ENCODE measurements at regions not wholly inside any gene's neighbourhood (a gene's known extent, or its start where the extent isn't known, plus 50 kb on each side); places are given as distances from the start of the nearest gene placed in this dataset.

DNA sequence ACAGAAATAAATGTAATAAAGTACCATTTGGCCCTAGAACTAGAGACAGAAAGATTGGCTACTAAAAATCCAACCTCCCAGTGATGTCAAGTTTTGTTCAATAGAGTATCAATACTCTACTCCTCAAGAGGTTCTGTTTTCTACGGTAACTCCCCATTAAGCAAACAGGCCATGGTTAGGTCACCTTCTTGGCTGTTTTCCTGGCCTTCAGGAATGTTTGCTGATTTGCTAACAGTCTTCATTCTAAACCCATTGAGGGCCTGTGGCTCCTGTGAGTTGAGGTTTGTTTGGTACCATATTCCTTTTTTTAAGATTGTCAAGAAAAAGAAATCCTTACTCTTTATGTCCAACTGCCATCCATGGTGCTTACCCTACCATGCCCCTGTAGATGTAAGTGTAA lies 1022.0 kb upstream of the TMEM132C start:
- Mint-ChIP-seq H3K4me3 (ENCODE audit: unreplicated experiment) (no peak overlapping the region), H3K27ac (ENCODE audit: unreplicated experiment) (no peak overlapping the region), H3K36me3 (ENCODE audit: unreplicated experiment) (no peaks in the 10 kb centered on the region), H3K9me3 (ENCODE audit: unreplicated experiment) (peaks cover 5% of the 10 kb centered on the region), H3K27me3 (ENCODE audit: unreplicated experiment) (peaks cover 4% of the 10 kb centered on the region), H3K4me1 (ENCODE audit: unreplicated experiment) (no peaks in the 10 kb centered on the region)
- TF ChIP-seq, protein P1, sequence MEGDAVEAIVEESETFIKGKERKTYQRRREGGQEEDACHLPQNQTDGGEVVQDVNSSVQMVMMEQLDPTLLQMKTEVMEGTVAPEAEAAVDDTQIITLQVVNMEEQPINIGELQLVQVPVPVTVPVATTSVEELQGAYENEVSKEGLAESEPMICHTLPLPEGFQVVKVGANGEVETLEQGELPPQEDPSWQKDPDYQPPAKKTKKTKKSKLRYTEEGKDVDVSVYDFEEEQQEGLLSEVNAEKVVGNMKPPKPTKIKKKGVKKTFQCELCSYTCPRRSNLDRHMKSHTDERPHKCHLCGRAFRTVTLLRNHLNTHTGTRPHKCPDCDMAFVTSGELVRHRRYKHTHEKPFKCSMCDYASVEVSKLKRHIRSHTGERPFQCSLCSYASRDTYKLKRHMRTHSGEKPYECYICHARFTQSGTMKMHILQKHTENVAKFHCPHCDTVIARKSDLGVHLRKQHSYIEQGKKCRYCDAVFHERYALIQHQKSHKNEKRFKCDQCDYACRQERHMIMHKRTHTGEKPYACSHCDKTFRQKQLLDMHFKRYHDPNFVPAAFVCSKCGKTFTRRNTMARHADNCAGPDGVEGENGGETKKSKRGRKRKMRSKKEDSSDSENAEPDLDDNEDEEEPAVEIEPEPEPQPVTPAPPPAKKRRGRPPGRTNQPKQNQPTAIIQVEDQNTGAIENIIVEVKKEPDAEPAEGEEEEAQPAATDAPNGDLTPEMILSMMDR (IDR thresholded peaks at IDR 0.05): no peak
- DNase-seq (ENCODE audit: extremely low spot score, unreplicated experiment): no peak

DNA sequence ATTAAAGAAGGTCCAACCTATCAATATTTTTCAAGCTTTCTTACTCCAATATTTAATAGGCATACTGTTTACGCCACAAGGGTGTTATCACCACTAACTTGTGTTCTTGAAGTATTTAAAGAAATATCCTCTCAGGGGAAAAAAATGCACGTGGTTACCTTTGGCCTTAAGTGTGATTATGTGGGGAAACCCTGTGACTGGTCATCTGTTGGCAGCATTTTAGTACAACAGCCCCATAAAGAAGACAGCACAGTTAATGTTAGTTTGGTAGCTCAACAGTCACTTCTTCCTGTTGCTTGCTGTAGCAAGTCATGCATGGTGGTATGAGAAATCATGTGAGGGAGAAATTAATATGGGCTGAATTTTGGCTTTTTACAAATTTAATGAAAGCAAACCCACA lies 1021.5 kb upstream of the TMEM132C start:
- Mint-ChIP-seq H3K4me3 (ENCODE audit: unreplicated experiment) (no peak overlapping the region), H3K4me1 (ENCODE audit: unreplicated experiment) (no peaks in the 10 kb centered on the region), H3K9me3 (ENCODE audit: unreplicated experiment) (peaks cover 5% of the 10 kb centered on the region), H3K27ac (ENCODE audit: unreplicated experiment) (no peak overlapping the region), H3K36me3 (ENCODE audit: unreplicated experiment) (no peaks in the 10 kb centered on the region), H3K27me3 (ENCODE audit: unreplicated experiment) (peaks cover 4% of the 10 kb centered on the region)
- no peak for DNase-seq (ENCODE audit: extremely low spot score, unreplicated experiment)
- TF ChIP-seq, protein P1 (IDR thresholded peaks at IDR 0.05): no peak

GRCh38 chr12:127247937-127248336 lies 1019.0 kb upstream of the TMEM132C start:
- TF ChIP-seq, protein P1 (IDR thresholded peaks at IDR 0.05): no peak
- no peaks in the 10 kb centered on the region for H3K9me3 Mint-ChIP-seq (ENCODE audit: unreplicated experiment)
- peaks cover 7% of the 10 kb centered on the region for H3K27me3 Mint-ChIP-seq (ENCODE audit: unreplicated experiment)
- H3K4me3 Mint-ChIP-seq (ENCODE audit: unreplicated experiment): no peak overlapping the region
- DNase-seq (ENCODE audit: extremely low spot score, unreplicated experiment): no peak
- H3K36me3 Mint-ChIP-seq (ENCODE audit: unreplicated experiment): no peaks in the 10 kb centered on the region
- H3K4me1 Mint-ChIP-seq (ENCODE audit: unreplicated experiment): no peaks in the 10 kb centered on the region
- no peak overlapping the region for H3K27ac Mint-ChIP-seq (ENCODE audit: unreplicated experiment)

DNA sequence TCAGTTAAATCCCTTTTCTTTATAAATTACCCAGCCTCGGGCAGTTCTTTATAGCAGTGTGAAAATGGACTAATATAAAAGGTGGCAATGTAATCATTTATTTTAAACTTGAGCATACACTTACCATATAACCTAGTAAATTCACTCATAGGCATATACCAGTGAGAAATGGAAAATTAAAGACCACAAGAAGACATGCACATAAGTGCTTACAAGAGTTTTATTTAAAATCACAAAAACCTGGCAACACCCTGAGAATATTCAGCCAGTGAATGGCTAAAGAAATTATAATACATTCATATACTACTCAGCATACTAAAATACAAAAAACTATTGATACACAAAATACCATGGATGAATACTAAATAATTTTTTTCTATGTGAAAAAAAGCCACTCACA lies 1017.5 kb upstream of the TMEM132C start:
- H3K27ac Mint-ChIP-seq (ENCODE audit: unreplicated experiment): no peak overlapping the region

DNA sequence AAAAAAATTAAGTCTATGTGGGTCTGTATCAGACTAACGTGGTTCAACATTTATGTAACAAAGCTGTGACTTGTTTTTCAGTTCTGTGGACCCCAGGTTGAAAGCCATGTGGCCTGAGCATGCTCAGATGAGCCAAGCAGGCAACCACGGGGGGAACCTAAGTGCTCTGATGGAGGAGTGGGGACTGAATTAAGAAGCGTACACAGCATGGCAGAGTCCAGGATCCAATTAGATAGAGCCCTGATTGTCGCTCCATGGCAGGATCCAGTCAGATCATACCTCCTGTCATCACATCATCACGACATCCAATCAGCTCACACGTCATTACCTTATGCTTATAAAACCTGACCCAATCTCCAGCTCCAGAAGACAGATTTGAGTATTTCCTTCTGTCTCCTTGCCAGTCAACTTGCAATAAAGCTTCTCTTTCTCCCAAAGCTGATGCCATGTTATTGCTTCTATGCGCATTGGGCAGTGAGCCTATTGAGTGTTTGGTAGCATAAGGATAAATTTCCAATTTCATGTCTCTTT lies 1013.1 kb upstream of the TMEM132C start:
- DNase-seq (ENCODE audit: extremely low spot score, unreplicated experiment): peak; percentile 15
- Mint-ChIP-seq H3K4me1 (ENCODE audit: unreplicated experiment) (no peaks in the 10 kb centered on the region), H3K27ac (ENCODE audit: unreplicated experiment) (no peak overlapping the region), H3K9me3 (ENCODE audit: unreplicated experiment) (no peaks in the 10 kb centered on the region), H3K27me3 (ENCODE audit: unreplicated experiment) (peaks cover 8% of the 10 kb centered on the region), H3K4me3 (ENCODE audit: unreplicated experiment) (no peak overlapping the region), H3K36me3 (ENCODE audit: unreplicated experiment) (no peaks in the 10 kb centered on the region)
- TF ChIP-seq, protein P1 (IDR thresholded peaks at IDR 0.05): no peak

More for the DNA sequence above, 1017.5 kb upstream of the TMEM132C start:
- no peaks in the 10 kb centered on the region for H3K36me3 Mint-ChIP-seq (ENCODE audit: unreplicated experiment)
- TF ChIP-seq, protein P1 (IDR thresholded peaks at IDR 0.05): no peak
- peaks cover 8% of the 10 kb centered on the region for H3K27me3 Mint-ChIP-seq (ENCODE audit: unreplicated experiment)
- H3K9me3 Mint-ChIP-seq (ENCODE audit: unreplicated experiment): no peaks in the 10 kb centered on the region
- no peak overlapping the region for H3K4me3 Mint-ChIP-seq (ENCODE audit: unreplicated experiment)
- no peak for DNase-seq (ENCODE audit: extremely low spot score, unreplicated experiment)
- H3K4me1 Mint-ChIP-seq (ENCODE audit: unreplicated experiment): no peaks in the 10 kb centered on the region

Data from osteocyte (in vitro differentiated cells).